NCI-H2227 treated with DMSO at 0.1 percent for 48 hours (cell line): ENCODE measurements at regions not wholly inside any gene's neighbourhood (a gene's known extent, or its start where the extent isn't known, plus 50 kb on each side); places are given as distances from the start of the nearest gene placed in this dataset.

Experiments
- DNase-seq: peaks from one replicate; lab custom pipeline; 2025; lab: John Stamatoyannopoulos, UW

- DNase-seq = no peak
Observed at GRCh38 chr3:102529452-102529851, 94.6 kb downstream of the ZPLD1 start.

GRCh38 chr3:102530415-102531181 is 95.8 kb downstream of the ZPLD1 start:
- no peak for DNase-seq

GRCh38 chr3:102531686-102532085 is 96.9 kb downstream of the ZPLD1 start:
- DNase-seq = no peak

- no peak for DNase-seq
Observed at GRCh38 chr3:102532901-102533300, 98.1 kb downstream of the ZPLD1 start.

GRCh38 chr3:102533784-102534183 is 99.0 kb downstream of the ZPLD1 start:
- DNase-seq = no peak

GRCh38 chr3:102536456-102536855 is 101.6 kb downstream of the ZPLD1 start:
- peak; percentile 70 for DNase-seq

GRCh38 chr3:102537123-102537522 is 102.3 kb downstream of the ZPLD1 start:
- DNase-seq = no peak

- DNase-seq = no peak
Observed at GRCh38 chr3:102544741-102545140, 109.9 kb downstream of the ZPLD1 start.

GRCh38 chr3:102545276-102545675 is 110.5 kb downstream of the ZPLD1 start:
- no peak for DNase-seq

- DNase-seq = no peak
Observed at GRCh38 chr3:102553876-102554275, 119.1 kb downstream of the ZPLD1 start.

- DNase-seq = no peak
Observed at GRCh38 chr3:102570511-102570910, 135.7 kb downstream of the ZPLD1 start.

- no peak for DNase-seq
Observed at GRCh38 chr3:102571006-102571405, 136.2 kb downstream of the ZPLD1 start.

GRCh38 chr3:102571720-102572384 is 137.0 kb downstream of the ZPLD1 start:
- no peak for DNase-seq

GRCh38 chr3:102573483-102574028 is 138.7 kb downstream of the ZPLD1 start:
- DNase-seq = no peak

- DNase-seq = no peak
Observed at GRCh38 chr3:102574355-102574754, 139.5 kb downstream of the ZPLD1 start.

- DNase-seq = no peak
Observed at GRCh38 chr3:102576651-102577050, 141.8 kb downstream of the ZPLD1 start.

GRCh38 chr3:102577082-102577789 is 142.4 kb downstream of the ZPLD1 start:
- DNase-seq = no peak

- no peak for DNase-seq
Observed at GRCh38 chr3:102580760-102581159, 145.9 kb downstream of the ZPLD1 start.

GRCh38 chr3:102586485-102586884 is 151.7 kb downstream of the ZPLD1 start:
- DNase-seq = no peak

GRCh38 chr3:102593812-102594602 is 159.2 kb downstream of the ZPLD1 start:
- no peak for DNase-seq

GRCh38 chr3:102595057-102595456 is 160.2 kb downstream of the ZPLD1 start:
- no peak for DNase-seq
